ENCODE measurements at regions not wholly inside any gene's neighbourhood (a gene's known extent, or its start where the extent isn't known, plus 50 kb on each side); places are given as distances from the start of the nearest gene placed in this dataset.
"Not testable (repeated sequence)": the region's sequence is repeated elsewhere in the genome, so short reads cannot be mapped to it uniquely, and the experiment has no call there.

DNA sequence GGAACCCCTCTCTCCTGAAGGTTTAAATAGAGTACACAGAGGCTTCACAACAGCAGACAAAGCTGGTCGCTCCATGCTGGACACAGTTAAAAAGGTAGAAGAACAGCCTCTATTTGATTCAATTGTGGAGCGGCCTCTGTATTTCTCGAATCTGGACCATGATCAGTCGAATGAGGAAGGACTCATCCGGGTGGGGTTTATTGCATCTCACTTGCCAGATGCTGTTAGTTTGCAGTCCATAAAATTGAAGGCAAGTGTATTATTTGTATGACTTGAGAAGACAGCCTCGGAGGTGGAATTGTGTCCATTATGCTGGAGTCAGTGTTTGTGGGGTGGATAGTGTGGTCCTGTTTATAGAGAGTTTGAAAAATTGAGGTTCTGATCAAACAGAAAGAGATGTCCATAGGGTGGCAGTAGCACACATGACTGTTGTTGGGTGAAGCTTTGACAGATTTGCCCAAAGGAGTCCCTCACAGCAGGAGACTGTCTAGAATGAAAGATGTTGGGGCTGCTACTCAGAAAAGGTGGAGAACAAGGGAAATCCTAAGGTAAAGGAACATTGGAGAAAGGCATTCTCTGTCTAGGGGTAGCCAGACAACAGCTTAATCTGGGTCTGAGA lies 545.5 kb downstream of the RPIA start:
- TF ChIP-seq, protein P1, sequence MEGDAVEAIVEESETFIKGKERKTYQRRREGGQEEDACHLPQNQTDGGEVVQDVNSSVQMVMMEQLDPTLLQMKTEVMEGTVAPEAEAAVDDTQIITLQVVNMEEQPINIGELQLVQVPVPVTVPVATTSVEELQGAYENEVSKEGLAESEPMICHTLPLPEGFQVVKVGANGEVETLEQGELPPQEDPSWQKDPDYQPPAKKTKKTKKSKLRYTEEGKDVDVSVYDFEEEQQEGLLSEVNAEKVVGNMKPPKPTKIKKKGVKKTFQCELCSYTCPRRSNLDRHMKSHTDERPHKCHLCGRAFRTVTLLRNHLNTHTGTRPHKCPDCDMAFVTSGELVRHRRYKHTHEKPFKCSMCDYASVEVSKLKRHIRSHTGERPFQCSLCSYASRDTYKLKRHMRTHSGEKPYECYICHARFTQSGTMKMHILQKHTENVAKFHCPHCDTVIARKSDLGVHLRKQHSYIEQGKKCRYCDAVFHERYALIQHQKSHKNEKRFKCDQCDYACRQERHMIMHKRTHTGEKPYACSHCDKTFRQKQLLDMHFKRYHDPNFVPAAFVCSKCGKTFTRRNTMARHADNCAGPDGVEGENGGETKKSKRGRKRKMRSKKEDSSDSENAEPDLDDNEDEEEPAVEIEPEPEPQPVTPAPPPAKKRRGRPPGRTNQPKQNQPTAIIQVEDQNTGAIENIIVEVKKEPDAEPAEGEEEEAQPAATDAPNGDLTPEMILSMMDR (conservative IDR thresholded peaks at IDR 0.05; ENCODE audit: low read depth, low read length): not testable (repeated sequence)
- TF ChIP-seq EZH2 (IDR thresholded peaks at IDR 0.05; ENCODE audit: borderline replicate concordance, low read depth, low read length, poor library complexity, severe bottlenecking): not testable (repeated sequence)

Data from A673 (cell line).